ENCODE measurements at regions not wholly inside any gene's neighbourhood (a gene's known extent, or its start where the extent isn't known, plus 50 kb on each side); places are given as distances from the start of the nearest gene placed in this dataset.

DNA sequence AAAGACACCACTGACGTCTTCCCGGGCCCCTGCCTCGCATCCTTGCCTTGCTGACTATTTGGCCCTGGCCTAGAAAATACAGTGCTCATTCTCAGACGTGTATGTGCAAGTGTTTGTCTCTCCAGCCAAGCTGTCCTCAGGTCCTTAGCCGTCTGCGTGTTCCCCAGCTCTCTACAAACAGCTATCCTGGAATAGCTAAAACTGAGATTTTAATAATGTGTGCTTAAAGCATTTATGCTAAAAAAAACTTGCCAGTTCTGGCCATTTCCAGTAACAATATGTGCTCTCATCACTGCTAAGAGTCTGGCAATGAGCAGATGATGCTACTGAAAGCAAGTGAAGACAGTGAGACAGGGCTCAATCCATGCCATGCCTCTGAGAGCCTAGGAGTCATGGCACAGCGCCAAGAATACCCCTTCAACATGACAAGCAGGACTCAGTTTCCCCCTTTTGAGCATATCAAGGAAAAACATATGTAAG is 55.7 kb downstream of the IRF2BP2 start:
- in situ Hi-C loops (cut with HindIII; ENCODE audit: low pct_ligation_motif_present, low pct_unique_long_range_greater_than_20kb, low sequenced_read_pairs), result no loop called here
- no peak for DNase-seq

DNA sequence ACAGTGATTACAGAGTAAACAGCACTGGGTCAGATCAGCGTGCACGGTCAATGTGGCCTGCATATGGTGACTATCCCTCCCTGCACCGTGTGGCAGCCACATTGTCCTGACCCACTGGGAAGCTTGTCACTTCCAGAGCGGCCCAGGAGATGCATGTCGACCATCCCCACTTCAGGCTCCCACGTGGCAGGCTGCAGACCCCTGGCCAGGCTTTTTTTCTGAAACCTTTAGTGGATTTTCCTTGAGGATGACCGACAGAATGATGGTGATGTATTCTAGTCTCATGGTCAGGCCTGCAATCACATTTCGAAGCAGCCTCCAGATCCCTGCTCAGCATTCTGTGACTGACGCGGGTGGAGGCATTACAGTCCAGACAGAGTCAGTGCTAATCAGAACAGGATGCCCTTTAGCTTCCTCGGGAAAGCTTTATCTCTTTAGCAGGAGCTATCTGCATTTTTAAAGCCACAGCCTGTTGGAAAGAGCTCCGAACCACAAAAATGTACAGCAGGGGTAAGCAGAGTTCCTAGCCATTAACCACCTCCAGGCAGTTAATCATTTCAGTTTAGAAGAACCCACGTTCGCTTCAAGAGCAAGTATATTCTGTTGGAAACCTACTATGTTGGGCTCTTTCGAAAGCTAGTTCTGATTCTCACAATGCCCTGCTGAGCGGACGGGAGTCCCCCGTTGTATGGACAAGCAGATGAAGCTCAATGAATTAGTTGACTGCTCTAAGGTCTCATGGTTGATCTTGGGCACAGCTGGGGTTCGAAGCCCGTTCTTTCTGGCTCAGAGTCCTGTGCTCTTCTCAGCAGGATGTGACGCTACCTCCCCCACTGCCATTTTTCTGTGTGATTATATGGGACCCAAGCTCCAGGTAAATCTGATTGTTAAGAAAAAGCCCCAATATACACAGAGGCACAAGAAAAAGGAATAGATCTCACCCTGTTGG is 56.5 kb downstream of the IRF2BP2 start:
- peak; percentile 31 for DNase-seq
- in situ Hi-C loops (cut with HindIII; ENCODE audit: low pct_ligation_motif_present, low pct_unique_long_range_greater_than_20kb, low sequenced_read_pairs), result no loop called here

DNA sequence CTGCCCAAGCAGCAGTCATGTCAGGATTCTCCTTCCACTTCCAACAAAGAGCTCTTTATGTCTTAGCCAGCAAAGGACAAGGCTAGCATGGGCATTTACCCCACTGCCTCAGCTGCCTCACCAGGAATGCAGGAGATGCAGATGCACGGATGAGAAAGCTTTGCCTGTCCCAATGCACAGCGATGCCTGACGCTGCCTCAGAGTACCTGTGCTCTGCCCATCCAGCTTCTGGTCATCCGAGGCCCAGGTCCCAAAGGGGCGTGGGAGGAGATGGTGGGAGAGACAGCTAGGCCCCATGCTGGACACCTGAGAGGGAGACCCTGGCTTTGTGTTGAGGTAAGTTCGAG is 59.0 kb downstream of the IRF2BP2 start:
- in situ Hi-C loops (cut with HindIII; ENCODE audit: low pct_ligation_motif_present, low pct_unique_long_range_greater_than_20kb, low sequenced_read_pairs), result no loop called here
- no peak for DNase-seq

DNA sequence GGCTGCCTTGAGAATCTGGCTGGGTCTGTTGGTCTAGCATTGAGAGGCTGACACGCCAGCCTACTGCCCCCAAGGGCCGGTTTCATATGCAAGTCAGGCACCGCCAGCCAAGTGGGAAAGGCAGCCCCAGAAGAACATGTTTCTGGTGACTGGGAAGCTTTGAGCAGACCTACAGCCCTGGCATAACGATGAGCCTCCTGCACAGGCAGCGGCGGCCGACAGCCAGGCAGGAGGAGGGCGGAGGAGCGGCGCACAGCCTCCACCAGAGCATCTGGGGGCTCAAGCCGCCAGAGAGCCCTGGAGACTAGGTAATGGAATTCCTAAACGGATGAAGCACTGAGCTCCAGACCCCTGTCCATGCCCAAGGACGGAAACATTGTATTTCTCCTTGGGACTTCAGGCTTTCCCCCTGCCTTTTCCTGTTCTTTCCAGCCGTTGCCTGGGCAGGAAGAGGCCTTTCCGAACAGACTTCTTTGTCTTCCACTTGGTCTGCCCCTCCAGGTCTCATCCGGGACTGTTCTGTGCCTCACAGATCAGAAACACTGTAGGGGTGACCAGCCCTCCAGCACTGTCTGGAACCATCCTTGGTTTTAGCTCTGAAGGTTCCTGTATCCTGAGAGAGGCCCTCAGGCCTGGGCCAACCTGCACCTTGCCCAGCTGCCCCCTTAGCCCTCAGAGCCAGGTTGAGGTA is 59.5 kb downstream of the IRF2BP2 start:
- in situ Hi-C loops (cut with HindIII; ENCODE audit: low pct_ligation_motif_present, low pct_unique_long_range_greater_than_20kb, low sequenced_read_pairs), result no loop called here
- DNase-seq, result no peak

DNA sequence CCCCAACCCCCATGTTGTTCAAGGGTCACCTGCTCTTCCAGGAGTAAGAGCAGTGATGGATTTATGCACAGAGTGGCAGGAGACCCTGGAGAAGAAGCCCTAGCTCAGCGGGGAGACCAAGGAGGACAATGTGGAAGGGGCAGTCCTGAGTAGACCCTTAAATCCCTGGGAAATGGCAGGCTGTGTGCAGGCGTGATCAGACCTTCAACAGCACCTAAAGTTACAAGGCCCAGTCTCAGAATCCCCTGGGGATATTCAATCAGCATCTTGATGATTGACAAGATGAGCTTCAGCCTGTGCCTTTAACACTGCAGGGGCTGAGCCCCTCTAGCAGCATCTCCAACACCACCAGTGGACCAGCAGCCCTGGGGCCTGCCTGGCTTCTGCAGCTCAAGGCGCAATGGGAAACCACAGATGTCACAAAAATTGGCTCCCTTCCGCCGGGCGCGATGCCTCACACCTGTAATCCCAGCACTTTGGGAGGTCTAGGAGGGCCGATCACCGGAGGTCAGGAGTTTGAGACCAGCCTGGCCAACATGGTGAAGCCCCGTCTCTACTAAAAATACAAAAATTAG is 60.4 kb downstream of the IRF2BP2 start:
- DNase-seq, result no peak
- in situ Hi-C loops (cut with HindIII; ENCODE audit: low pct_ligation_motif_present, low pct_unique_long_range_greater_than_20kb, low sequenced_read_pairs), result no loop called here

DNA sequence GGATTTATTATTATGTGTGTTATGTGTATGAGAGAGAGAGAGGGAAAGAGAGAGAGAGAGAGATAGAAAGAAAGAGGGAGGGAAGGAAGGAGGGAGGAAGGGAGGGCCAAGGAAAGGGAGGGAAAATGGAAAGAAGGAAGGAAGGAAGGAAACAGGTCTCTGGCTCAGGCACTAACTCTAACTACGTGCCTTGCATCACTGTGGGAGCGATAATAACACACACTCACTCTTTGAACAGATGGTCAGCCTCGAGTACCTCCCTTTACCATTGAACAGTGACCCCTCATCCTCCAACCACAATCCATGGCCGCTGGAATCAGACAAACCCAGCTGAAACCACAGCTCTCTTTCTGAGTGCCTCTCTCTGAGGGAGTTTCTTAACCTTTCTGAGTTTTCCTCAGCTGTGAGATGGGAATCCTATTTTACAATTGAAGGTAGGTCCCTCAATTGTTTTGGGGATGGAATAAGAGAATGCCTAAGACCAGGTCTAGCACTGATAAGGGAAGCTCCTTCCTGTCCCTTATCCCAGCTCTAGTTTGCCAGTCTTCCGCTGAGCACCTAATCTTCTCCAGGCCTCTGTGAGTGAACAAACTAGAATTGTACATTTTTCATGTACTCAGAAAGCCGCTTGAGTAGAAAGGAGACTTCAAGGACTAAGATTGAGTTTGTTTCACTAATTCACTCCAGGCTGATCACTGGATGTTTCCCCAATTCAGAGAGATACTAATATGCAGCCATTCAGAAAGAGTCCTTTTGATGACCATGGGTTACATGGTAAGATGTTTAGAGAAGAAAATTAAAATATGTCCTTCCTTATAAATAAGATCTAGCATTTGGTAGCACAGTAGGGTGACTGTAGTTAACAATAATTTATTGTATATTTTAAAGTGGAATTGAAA is 62.8 kb downstream of the IRF2BP2 start:
- in situ Hi-C loops (cut with HindIII; ENCODE audit: low pct_ligation_motif_present, low pct_unique_long_range_greater_than_20kb, low sequenced_read_pairs), result no loop called here
- DNase-seq, result no peak

DNA sequence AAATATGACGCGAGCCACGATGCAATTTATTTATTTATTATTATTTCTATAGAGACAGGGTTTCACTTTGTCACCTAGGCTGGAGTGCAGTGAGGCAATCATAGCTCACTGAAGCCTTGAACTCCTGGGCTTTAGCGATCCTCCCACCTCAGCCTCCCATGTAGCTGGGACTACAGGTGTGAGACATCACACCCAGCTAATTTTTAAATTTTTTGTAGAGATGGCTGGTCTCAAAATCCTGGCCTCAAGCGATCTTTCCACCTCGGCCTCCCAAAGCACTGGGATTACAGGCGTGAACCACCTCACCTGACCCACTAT is 63.6 kb downstream of the IRF2BP2 start:
- DNase-seq, result no peak
- in situ Hi-C loops (cut with HindIII; ENCODE audit: low pct_ligation_motif_present, low pct_unique_long_range_greater_than_20kb, low sequenced_read_pairs), result no loop called here

DNA sequence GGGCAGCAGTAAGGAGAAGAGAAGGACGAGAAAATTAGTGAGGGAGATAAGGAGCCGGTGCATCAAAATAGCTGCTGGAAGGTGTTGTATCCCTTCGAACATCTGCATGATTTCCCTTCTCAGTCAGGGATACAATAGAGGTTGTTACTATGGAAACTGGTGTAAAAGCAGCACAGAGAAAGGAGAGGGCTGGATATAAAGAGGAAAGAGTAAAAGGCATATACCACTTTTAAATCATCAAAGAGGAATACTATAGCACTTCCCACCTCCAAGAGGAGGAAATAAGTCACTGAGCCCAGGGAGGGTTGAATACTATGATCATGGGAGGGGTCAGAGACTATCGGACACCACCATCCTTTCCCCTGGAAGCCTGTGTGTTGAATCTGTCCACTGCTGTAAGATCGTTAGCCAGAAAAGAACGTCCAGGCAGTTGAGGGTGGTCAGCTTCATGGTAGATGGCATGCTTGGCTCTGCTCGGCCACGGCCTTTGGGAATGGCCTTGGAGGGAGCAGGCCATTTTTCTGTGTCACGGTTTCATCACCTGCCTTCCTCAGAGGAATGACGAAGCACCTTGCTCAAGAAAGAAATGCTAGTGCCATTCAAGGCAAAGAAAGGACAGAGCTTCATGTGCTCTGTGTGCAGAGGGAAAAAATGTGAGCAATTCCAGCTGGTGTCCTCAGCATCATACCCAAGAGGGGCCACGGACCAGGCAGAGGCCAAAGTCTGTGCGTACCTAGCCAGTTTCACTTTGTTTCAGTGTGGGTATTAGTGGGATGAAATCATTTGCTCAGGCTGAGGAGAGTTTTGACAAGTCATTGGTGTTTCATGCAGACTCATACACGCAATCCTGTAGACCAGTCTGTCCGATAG is 64.2 kb downstream of the IRF2BP2 start:
- in situ Hi-C loops (cut with HindIII; ENCODE audit: low pct_ligation_motif_present, low pct_unique_long_range_greater_than_20kb, low sequenced_read_pairs), result no loop called here
- no peak for DNase-seq

DNA sequence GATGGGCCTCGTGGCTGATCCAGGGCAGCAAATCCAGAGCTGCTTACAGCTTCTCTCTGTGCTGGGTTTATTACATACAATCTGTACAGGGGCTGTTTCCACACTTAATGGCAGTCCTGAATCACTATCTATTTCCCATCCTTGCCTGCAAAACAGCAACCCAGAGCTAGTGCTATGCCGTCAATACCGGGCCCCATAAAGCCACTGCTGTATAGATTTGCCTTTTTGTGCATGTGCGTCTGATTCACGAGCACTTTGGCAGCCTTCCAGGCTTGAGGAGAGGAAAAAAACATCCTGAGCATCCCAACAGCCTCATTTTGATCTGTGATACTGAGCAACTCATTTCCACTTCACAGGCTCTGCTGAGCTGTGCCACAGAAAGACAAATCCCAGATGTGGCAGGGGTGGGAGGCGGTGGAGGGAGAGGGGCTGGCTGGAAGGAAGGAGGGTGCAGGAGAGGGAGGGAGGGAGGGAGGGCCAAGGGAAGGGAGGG is 65.2 kb upstream of the TARBP1 start:
- DNase-seq, result peak; percentile 83
- in situ Hi-C loops (cut with HindIII; ENCODE audit: low pct_ligation_motif_present, low pct_unique_long_range_greater_than_20kb, low sequenced_read_pairs), result no loop called here

DNA sequence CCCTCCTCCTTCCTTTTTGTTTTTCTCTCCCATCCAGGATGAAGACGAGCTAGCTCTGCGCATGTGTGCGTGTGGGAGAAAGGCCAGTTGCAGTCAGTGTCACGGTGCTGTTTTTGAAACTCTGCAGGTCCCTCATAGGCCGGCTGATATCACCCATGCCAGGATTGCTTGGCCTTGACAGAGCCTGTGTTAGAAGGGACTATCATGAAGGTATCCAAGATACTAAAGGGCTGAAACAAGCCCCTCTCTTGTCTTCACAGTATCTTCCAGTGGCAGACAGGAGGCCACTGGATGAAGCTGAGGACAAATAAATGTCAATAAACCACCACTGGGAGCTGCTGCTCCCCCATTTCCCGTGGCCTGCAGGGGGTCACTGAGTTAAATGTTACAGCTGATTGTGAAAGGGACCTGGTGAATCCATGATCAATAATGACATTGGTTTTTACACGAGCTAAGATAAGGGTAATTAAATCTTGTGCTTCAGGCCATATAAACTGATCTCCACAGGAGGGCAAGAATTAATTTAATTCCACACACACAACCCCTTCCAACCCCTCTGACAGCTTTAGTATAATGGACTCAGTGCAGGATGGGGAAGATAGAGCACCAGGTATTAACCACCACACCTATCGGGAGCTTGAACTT is 64.6 kb upstream of the TARBP1 start:
- DNase-seq, result no peak
- in situ Hi-C loops (cut with HindIII; ENCODE audit: low pct_ligation_motif_present, low pct_unique_long_range_greater_than_20kb, low sequenced_read_pairs), result no loop called here

DNA sequence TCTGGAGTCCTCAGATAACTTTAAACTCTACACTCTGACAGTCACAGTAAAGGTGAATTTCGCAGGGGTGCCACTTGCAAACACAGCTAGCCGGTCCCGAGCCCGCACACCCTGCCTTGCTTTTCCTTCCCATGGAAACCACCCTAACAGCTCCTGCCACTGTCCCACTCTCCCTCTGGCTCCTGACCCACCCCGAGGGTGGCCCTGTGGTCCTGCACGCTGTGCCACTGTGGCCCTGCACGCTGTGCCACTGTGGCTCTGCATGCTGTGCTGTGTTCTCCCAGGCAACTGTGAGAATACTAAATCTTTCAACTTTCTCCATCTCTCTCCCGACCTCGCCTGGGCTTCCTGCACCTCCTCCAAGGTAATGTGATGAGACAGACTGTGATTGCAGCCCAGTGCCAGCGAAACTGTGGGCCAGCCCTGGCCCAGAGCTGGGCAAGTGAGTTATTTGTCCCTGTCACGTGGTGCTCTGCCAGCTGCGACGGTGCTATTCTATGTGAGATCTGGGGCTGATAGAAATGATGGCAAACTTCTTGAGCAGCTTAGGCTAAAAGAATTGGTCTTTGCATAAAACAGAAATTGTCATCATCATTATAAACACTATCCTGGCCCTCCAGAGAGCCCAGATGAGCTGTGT is 63.4 kb upstream of the TARBP1 start:
- in situ Hi-C loops (cut with HindIII; ENCODE audit: low pct_ligation_motif_present, low pct_unique_long_range_greater_than_20kb, low sequenced_read_pairs), result no loop called here
- DNase-seq, result no peak

DNA sequence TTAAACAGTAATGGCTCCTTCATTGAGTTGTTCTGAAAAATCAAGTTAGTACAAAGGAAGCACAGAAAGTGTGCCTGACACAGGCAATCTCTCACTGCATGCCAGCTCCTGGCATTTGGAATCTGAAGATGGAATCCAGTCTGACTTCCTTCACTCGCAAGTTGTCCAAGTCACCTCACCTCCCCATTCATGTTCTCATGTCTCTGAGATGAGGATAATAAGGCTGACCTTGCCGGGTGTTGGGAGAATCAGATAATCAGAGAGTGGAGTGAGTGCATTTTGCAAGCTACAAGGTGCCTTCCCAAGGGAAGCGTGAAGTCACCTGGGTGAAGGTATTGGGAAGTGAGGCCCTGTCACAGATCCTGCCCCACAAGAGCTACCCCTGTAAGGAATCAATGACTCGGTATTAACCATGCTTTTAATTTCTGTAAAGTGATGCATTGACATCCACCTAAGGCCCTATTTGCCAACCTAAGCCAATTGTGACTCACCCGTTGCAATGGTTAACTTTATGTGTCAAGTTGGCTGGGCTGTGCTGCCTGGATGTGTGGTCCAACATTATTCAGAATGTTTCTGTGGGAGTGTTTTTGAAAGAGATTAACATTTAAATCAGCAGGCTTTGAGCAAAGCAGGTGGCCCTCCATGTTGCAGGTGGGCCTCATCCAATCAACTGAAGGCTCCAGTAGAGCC is 62.5 kb upstream of the TARBP1 start:
- DNase-seq, result peak; percentile 68
- in situ Hi-C loops (cut with HindIII; ENCODE audit: low pct_ligation_motif_present, low pct_unique_long_range_greater_than_20kb, low sequenced_read_pairs), result no loop called here

DNA sequence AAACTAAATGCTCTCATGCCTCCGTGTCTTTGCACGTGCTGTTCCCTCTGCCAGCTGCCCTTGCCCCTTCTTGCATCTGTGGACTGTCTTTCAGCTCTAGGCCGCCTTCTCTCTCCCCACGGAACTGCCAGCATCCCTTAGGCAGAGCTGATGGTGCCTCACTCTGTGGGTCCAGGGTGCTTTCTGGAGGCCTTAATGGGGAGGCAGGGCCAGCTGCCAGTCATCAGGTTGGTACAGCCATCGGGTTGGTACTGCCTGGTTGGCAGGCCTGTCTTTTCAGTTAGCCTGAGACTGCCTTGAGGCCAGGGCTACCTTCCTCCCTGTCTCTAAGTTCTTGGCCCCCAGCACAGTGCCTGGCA is 61.4 kb upstream of the TARBP1 start:
- DNase-seq, result no peak
- in situ Hi-C loops (cut with HindIII; ENCODE audit: low pct_ligation_motif_present, low pct_unique_long_range_greater_than_20kb, low sequenced_read_pairs), result no loop called here

DNA sequence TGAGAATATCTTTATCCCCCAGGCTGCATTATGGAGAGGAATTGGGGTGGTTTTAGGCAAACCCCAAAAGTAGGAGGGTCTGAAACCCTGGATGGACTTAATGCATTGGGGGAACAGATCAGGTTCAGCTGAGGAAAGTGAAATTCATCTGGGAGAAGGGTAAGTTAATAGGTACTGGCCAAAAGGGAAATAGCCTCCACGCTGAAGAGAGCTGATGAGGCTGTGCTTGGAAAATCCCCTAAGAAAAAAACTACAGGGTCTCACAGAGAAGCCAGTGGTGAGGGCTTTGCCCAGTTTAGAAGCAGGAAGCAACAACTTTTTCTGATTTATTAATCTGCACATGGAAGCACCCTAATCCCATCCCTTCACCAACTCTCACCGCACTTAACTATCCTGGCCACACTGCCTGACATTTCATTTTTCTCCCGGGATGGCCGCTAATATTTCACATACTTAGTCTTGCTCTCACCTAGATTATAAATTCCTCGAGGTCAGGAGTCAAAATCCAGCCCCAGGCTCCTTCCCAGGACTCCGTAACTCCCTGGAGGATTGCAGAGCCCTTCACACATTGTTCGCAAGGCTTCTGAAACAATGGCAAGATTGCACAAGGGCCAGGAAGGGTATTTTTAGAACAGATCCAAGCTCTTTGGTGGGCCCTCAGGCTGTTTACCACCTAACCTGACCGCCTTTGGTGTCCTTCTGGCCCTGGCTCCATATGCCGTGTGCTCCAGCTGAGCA is 60.9 kb upstream of the TARBP1 start:
- DNase-seq, result no peak
- in situ Hi-C loops (cut with HindIII; ENCODE audit: low pct_ligation_motif_present, low pct_unique_long_range_greater_than_20kb, low sequenced_read_pairs), result no loop called here

DNA sequence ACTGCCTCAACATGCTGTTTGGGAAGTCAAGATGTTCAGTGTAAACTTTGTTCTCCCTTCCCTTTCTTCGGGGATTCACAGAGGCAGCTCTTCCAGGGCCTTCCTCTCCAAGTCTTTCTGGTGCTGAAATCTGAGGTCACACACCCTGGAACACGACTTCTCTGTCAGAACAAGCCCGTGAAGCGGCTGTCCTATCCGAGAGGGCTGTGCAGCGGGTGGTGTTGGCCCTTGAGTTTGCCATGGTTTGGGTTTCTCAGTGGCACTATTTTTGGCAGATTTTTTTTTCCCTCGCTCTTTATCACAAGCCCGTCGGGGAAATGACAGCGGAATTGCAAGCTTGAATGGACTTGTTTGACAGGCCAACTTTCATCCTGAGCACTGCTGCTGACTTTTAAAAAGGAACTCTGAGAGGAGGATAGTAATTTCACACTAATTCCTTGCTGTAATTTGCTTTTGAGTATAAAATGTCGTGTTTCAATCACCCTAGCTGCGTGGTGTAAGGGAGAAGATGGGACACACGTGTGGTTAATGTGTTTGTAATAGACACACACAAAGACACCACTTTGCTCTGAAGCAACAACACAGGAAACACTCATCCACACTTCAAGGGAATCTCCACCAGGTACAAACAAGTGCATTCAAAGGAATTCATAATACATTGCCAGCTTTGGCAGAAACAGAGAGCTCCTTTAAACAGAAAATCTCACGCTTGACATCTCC is 60.1 kb upstream of the TARBP1 start:
- in situ Hi-C loops (cut with HindIII; ENCODE audit: low pct_ligation_motif_present, low pct_unique_long_range_greater_than_20kb, low sequenced_read_pairs), result no loop called here
- DNase-seq, result no peak

Data from ACHN (cell line).